ENCODE measurements at regions not wholly inside any gene's neighbourhood (a gene's known extent, or its start where the extent isn't known, plus 50 kb on each side); places are given as distances from the start of the nearest gene placed in this dataset.

DNA sequence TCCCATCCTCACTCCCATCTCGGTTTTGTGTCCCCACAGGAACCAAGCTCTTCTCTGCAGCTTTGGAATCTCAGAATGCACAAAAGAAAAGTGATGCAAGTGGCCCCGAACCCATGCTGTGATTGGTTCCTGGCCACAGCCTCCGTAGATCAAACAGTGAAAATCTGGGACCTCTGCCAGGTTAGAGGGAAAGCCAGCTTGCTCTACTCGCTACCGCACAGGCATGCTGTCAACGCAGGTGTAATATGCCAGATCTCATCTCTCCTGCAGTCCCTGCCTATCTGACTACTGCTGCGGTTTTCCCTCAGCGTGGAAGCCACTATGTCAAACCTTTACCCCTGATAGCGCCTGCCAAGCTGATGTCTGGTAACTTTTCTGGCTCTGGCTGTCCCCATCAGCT lies 200.5 kb upstream of the LRRC4C start:
- H3K9me3 ChIP-seq (ENCODE audit: insufficient read depth, low read depth, low read length): no peaks in the 10 kb centered on the region
- no peak overlapping the region for H2AFZ ChIP-seq (ENCODE audit: insufficient read depth, low read length, poor library complexity)
- H2BK5ac ChIP-seq (ENCODE audit: low read depth, low read length, poor library complexity): no peak overlapping the region
- no peak overlapping the region for H2BK12ac ChIP-seq (ENCODE audit: low read length)
- no peak overlapping the region for H3K18ac ChIP-seq (ENCODE audit: low read length)
- no peak overlapping the region for H3K27ac ChIP-seq (ENCODE audit: low read depth, low read length)
- no peaks in the 10 kb centered on the region for H3K36me3 ChIP-seq (ENCODE audit: control insufficient read depth in 1 of 2, insufficient read depth in 2 of 2, low read length in 2 of 2)
- no peak overlapping the region for H4K12ac ChIP-seq (ENCODE audit: low read depth, low read length)
- no peak overlapping the region for H3K4me2 ChIP-seq (ENCODE audit: low read length)
- H4K91ac ChIP-seq (ENCODE audit: low read depth, low read length): no peak overlapping the region
- no peak overlapping the region for H3K9ac ChIP-seq (ENCODE audit: low read length)
- H3K23ac ChIP-seq (ENCODE audit: low read length): no peak overlapping the region
- no peak overlapping the region for H2AK5ac ChIP-seq (ENCODE audit: low read length)
- no peak overlapping the region for H3K4me3 ChIP-seq (ENCODE audit: low read depth, low read length)
- H3K79me2 ChIP-seq (ENCODE audit: control insufficient read depth, insufficient read depth, low read length, poor library complexity): no peaks in the 10 kb centered on the region
- H4K8ac ChIP-seq (ENCODE audit: low read depth, low read length): no peak overlapping the region
- no peaks in the 10 kb centered on the region for H3K4me1 ChIP-seq (ENCODE audit: control insufficient read depth in 1 of 2, insufficient read depth in 2 of 2, low read length in 2 of 2)
- H3K14ac ChIP-seq (ENCODE audit: low read length): no peak overlapping the region
- H3K79me1 ChIP-seq (ENCODE audit: low read length): no peaks in the 10 kb centered on the region
- no CpG with 5 or more reads among the region's 9 CpGs for WGBS (ENCODE audit: extremely low coverage, insufficient coverage, insufficient read length)
- DNase-seq: no peak
- H3K4ac ChIP-seq (ENCODE audit: low read depth, low read length): no peak overlapping the region
- H3K27me3 ChIP-seq (ENCODE audit: insufficient read depth, low read length): no peaks in the 10 kb centered on the region
- H2BK120ac ChIP-seq (ENCODE audit: insufficient read depth, low read length, poor library complexity): no peak overlapping the region

DNA sequence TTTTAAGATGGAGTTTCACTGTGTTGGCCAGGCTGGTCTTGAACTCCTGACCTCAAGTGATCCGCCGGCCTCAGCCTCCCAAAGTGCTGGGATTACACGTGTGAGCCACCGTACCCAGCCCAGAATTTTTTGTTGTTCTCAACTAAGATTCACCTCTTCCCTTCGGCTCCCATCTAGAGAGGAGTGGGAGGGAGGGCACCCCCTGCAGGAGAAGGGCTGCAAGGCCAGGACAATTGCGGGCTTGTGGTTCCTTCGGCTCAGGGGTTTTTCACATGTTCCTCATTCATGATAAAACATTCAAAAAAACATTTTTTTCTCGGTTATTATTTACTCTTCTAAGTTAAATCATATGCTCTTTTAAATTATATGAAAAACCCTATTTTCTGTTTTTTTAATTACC lies 201.1 kb upstream of the LRRC4C start:
- H3K23ac ChIP-seq (ENCODE audit: low read length): no peak overlapping the region
- no peak overlapping the region for H4K8ac ChIP-seq (ENCODE audit: low read depth, low read length)
- no peak overlapping the region for H3K4ac ChIP-seq (ENCODE audit: low read depth, low read length)
- H3K9ac ChIP-seq (ENCODE audit: low read length): no peak overlapping the region
- H3K79me2 ChIP-seq (ENCODE audit: control insufficient read depth, insufficient read depth, low read length, poor library complexity): no peaks in the 10 kb centered on the region
- no peak overlapping the region for H3K18ac ChIP-seq (ENCODE audit: low read length)
- no peak overlapping the region for H3K4me2 ChIP-seq (ENCODE audit: low read length)
- no peaks in the 10 kb centered on the region for H3K27me3 ChIP-seq (ENCODE audit: insufficient read depth, low read length)
- H3K14ac ChIP-seq (ENCODE audit: low read length): no peak overlapping the region
- H2BK5ac ChIP-seq (ENCODE audit: low read depth, low read length, poor library complexity): no peak overlapping the region
- H2AK5ac ChIP-seq (ENCODE audit: low read length): no peak overlapping the region
- H3K36me3 ChIP-seq (ENCODE audit: control insufficient read depth in 1 of 2, insufficient read depth in 2 of 2, low read length in 2 of 2): no peaks in the 10 kb centered on the region
- H3K79me1 ChIP-seq (ENCODE audit: low read length): no peaks in the 10 kb centered on the region
- H2BK120ac ChIP-seq (ENCODE audit: insufficient read depth, low read length, poor library complexity): no peak overlapping the region
- no peak overlapping the region for H2BK12ac ChIP-seq (ENCODE audit: low read length)
- H4K12ac ChIP-seq (ENCODE audit: low read depth, low read length): no peak overlapping the region
- H4K91ac ChIP-seq (ENCODE audit: low read depth, low read length): no peak overlapping the region
- H3K4me3 ChIP-seq (ENCODE audit: low read depth, low read length): no peak overlapping the region
- H3K9me3 ChIP-seq (ENCODE audit: insufficient read depth, low read depth, low read length): no peaks in the 10 kb centered on the region
- H3K4me1 ChIP-seq (ENCODE audit: control insufficient read depth in 1 of 2, insufficient read depth in 2 of 2, low read length in 2 of 2): no peaks in the 10 kb centered on the region
- DNase-seq: no peak
- no CpG with 5 or more reads among the region's 8 CpGs for WGBS (ENCODE audit: extremely low coverage, insufficient coverage, insufficient read length)
- H2AFZ ChIP-seq (ENCODE audit: insufficient read depth, low read length, poor library complexity): no peak overlapping the region
- H3K27ac ChIP-seq (ENCODE audit: low read depth, low read length): no peak overlapping the region

- Histone ChIP-seq H3K79me1 (ENCODE audit: low read length) (no peaks in the 10 kb centered on the region), H4K12ac (ENCODE audit: low read depth, low read length) (no peak overlapping the region), H3K4me3 (ENCODE audit: low read depth, low read length) (no peak overlapping the region), H3K27me3 (ENCODE audit: insufficient read depth, low read length) (no peaks in the 10 kb centered on the region), H3K4ac (ENCODE audit: low read depth, low read length) (no peak overlapping the region), H2BK120ac (ENCODE audit: insufficient read depth, low read length, poor library complexity) (no peak overlapping the region), H4K8ac (ENCODE audit: low read depth, low read length) (no peak overlapping the region), H3K9me3 (ENCODE audit: insufficient read depth, low read depth, low read length) (no peaks in the 10 kb centered on the region), H3K14ac (ENCODE audit: low read length) (no peak overlapping the region), H3K27ac (ENCODE audit: low read depth, low read length) (no peak overlapping the region), H3K23ac (ENCODE audit: low read length) (no peak overlapping the region), H3K4me2 (ENCODE audit: low read length) (no peak overlapping the region), H3K79me2 (ENCODE audit: control insufficient read depth, insufficient read depth, low read length, poor library complexity) (no peaks in the 10 kb centered on the region), H3K9ac (ENCODE audit: low read length) (no peak overlapping the region), H2BK5ac (ENCODE audit: low read depth, low read length, poor library complexity) (no peak overlapping the region), H3K4me1 (ENCODE audit: control insufficient read depth in 1 of 2, insufficient read depth in 2 of 2, low read length in 2 of 2) (no peaks in the 10 kb centered on the region), H4K91ac (ENCODE audit: low read depth, low read length) (no peak overlapping the region), H2AK5ac (ENCODE audit: low read length) (no peak overlapping the region), H2AFZ (ENCODE audit: insufficient read depth, low read length, poor library complexity) (no peak overlapping the region), H2BK12ac (ENCODE audit: low read length) (no peak overlapping the region), H3K18ac (ENCODE audit: low read length) (no peak overlapping the region), H3K36me3 (ENCODE audit: control insufficient read depth in 1 of 2, insufficient read depth in 2 of 2, low read length in 2 of 2) (no peaks in the 10 kb centered on the region)
- WGBS (ENCODE audit: extremely low coverage, insufficient coverage, insufficient read length): no CpG with 5 or more reads among the region's 7 CpGs
- DNase-seq: no peak
Measured at GRCh38 chr11:41665441-41666360, 206.2 kb upstream of the LRRC4C start.

GRCh38 chr11:41666951-41667653 lies 207.7 kb upstream of the LRRC4C start:
- Histone ChIP-seq H3K4ac (ENCODE audit: low read depth, low read length) (no peak overlapping the region), H3K4me2 (ENCODE audit: low read length) (no peak overlapping the region), H3K9ac (ENCODE audit: low read length) (no peak overlapping the region), H2AK5ac (ENCODE audit: low read length) (no peak overlapping the region), H3K79me1 (ENCODE audit: low read length) (no peaks in the 10 kb centered on the region), H3K4me1 (ENCODE audit: control insufficient read depth in 1 of 2, insufficient read depth in 2 of 2, low read length in 2 of 2) (no peaks in the 10 kb centered on the region), H2BK12ac (ENCODE audit: low read length) (no peak overlapping the region), H4K12ac (ENCODE audit: low read depth, low read length) (no peak overlapping the region), H3K23ac (ENCODE audit: low read length) (no peak overlapping the region), H3K18ac (ENCODE audit: low read length) (no peak overlapping the region), H4K8ac (ENCODE audit: low read depth, low read length) (no peak overlapping the region), H3K79me2 (ENCODE audit: control insufficient read depth, insufficient read depth, low read length, poor library complexity) (no peaks in the 10 kb centered on the region), H4K91ac (ENCODE audit: low read depth, low read length) (no peak overlapping the region), H2BK120ac (ENCODE audit: insufficient read depth, low read length, poor library complexity) (no peak overlapping the region), H3K14ac (ENCODE audit: low read length) (no peak overlapping the region), H3K36me3 (ENCODE audit: control insufficient read depth in 1 of 2, insufficient read depth in 2 of 2, low read length in 2 of 2) (no peaks in the 10 kb centered on the region), H3K27ac (ENCODE audit: low read depth, low read length) (no peak overlapping the region), H3K4me3 (ENCODE audit: low read depth, low read length) (no peak overlapping the region), H3K9me3 (ENCODE audit: insufficient read depth, low read depth, low read length) (no peaks in the 10 kb centered on the region), H3K27me3 (ENCODE audit: insufficient read depth, low read length) (no peaks in the 10 kb centered on the region), H2BK5ac (ENCODE audit: low read depth, low read length, poor library complexity) (no peak overlapping the region), H2AFZ (ENCODE audit: insufficient read depth, low read length, poor library complexity) (no peak overlapping the region)
- no CpG with 5 or more reads among the region's 5 CpGs for WGBS (ENCODE audit: extremely low coverage, insufficient coverage, insufficient read length)
- no peak for DNase-seq
